ENCODE measurements at regions not wholly inside any gene's neighbourhood (a gene's known extent, or its start where the extent isn't known, plus 50 kb on each side); places are given as distances from the start of the nearest gene placed in this dataset.

GRCh38 chr4:164368894-164369293, 385.0 kb upstream of the SMIM31 start:
- TF ChIP-seq POLR2AphosphoS5 (IDR thresholded peaks at IDR 0.05; ENCODE audit: insufficient read depth in 1 of 2, low read depth in 1 of 2): no peak
- TF ChIP-seq CTCF (IDR thresholded peaks at IDR 0.05): no peak
- no peak for TF ChIP-seq POLR2A (IDR thresholded peaks at IDR 0.05)

Data from vagina (tissue), 2 donors.